ENCODE measurements at regions not wholly inside any gene's neighbourhood (a gene's known extent, or its start where the extent isn't known, plus 50 kb on each side); places are given as distances from the start of the nearest gene placed in this dataset.

GRCh38 chr10:92785118-92785517 lies 63.2 kb upstream of the EXOC6 start:
- TF ChIP-seq JUN (IDR thresholded peaks at IDR 0.05; ENCODE audit: borderline replicate concordance, low read depth, low read length) (no peak), JUN (CRISPR knock-in tag; IDR thresholded peaks at IDR 0.05; ENCODE audit: borderline replicate concordance) (no peak), SMC3 (conservative IDR thresholded peaks at IDR 0.05; ENCODE audit: insufficient read depth, low read depth, low read length) (no peak), USF1 (CRISPR knock-in tag; IDR thresholded peaks at IDR 0.05) (no peak), MYNN (IDR thresholded peaks at IDR 0.05) (no peak), MYNN (CRISPR knock-in tag; IDR thresholded peaks at IDR 0.05) (no peak), ERF (CRISPR knock-in tag; IDR thresholded peaks at IDR 0.05) (no peak), ZNF134 (CRISPR knock-in tag; conservative IDR thresholded peaks at IDR 0.05) (no peak), CBX8 (IDR thresholded peaks at IDR 0.05; ENCODE audit: borderline replicate concordance, extremely low read depth, low read depth, low read length, poor library complexity, severe bottlenecking) (no peak), SRSF9 (IDR thresholded peaks at IDR 0.05; ENCODE audit: borderline replicate concordance, low read depth, low read length) (no peak), ASH1L (IDR thresholded peaks at IDR 0.05; ENCODE audit: borderline replicate concordance, low read depth, partially characterized antibody) (no peak), POLR2A (conservative IDR thresholded peaks at IDR 0.05) (no peak), PREB (CRISPR knock-in tag; IDR thresholded peaks at IDR 0.05) (no peak), CTCF (IDR thresholded peaks at IDR 0.05 in 2 of 3, conservative IDR thresholded peaks at IDR 0.05 in 1 of 3; ENCODE audit: insufficient read depth in 2 of 3, low read depth in 1 of 3, low read length in 3 of 3) (no peak), NR2F6 (CRISPR knock-in tag; IDR thresholded peaks at IDR 0.05) (no peak), HMG20A (CRISPR knock-in tag; conservative IDR thresholded peaks at IDR 0.05) (no peak)

All from K562 (cell line).